SJCRH30 (cell line): ENCODE measurements at regions not wholly inside any gene's neighbourhood (a gene's known extent, or its start where the extent isn't known, plus 50 kb on each side); places are given as distances from the start of the nearest gene placed in this dataset.
"Not testable (repeated sequence)": the region's sequence is repeated elsewhere in the genome, so short reads cannot be mapped to it uniquely, and the experiment has no call there.

Source experiments
- DNase-seq, 2 experiments: peaks; one replicate each; pipeline ENCODE4 v3.0.0-alpha.2; 2015 to 2020
- H3K27ac ChIP-seq: fragments of 250-450 bp; sonication (Bioruptor Pico); 2 replicates; pipeline ENCODE4 v1.5.1; 2020; ENCODE audit warnings: mild to moderate bottlenecking, moderate library complexity
- H3K27me3 ChIP-seq: fragments of 250-450 bp; sonication (Bioruptor Pico); 2 replicates; pipeline ENCODE4 v1.5.1; 2020; ENCODE audit warnings: mild to moderate bottlenecking, moderate library complexity
- H3K36me3 ChIP-seq: fragments of 250-450 bp; sonication (Bioruptor Pico); 2 replicates; pipeline ENCODE4 v1.5.1; 2020; ENCODE audit warnings: mild to moderate bottlenecking, moderate library complexity
- H3K4me1 ChIP-seq: fragments of 250-450 bp; sonication (Bioruptor Pico); 2 replicates; pipeline ENCODE4 v1.5.1; 2020; ENCODE audit warnings: mild to moderate bottlenecking, moderate library complexity
- H3K4me3 ChIP-seq: fragments of 250-450 bp; sonication (Bioruptor Pico); 2 replicates; pipeline ENCODE4 v1.5.1; 2020; ENCODE audit warnings: mild to moderate bottlenecking, moderate library complexity
- H3K9me3 ChIP-seq: fragments of 250-450 bp; sonication (Bioruptor Pico); replicated peaks from 2 replicates; pipeline ENCODE4 v1.5.1; 2020; ENCODE audit warnings: mild to moderate bottlenecking, moderate library complexity

- not testable (repeated sequence) for DNase-seq, H3K27ac ChIP-seq, H3K4me1 ChIP-seq, H3K36me3 ChIP-seq, H3K27me3 ChIP-seq, H3K4me3 ChIP-seq, H3K9me3 ChIP-seq
Observed at GRCh38 chr13:52213920-52214319, 54.5 kb upstream of the NEK3 start.

GRCh38 chr13:52212886-52213285 lies 53.5 kb upstream of the NEK3 start:
- not testable (repeated sequence) for H3K36me3 ChIP-seq, H3K27me3 ChIP-seq, DNase-seq, H3K4me1 ChIP-seq, H3K27ac ChIP-seq, H3K4me3 ChIP-seq, H3K9me3 ChIP-seq

GRCh38 chr13:52211416-52211776 lies 52.0 kb upstream of the NEK3 start:
- H3K4me3 ChIP-seq, H3K9me3 ChIP-seq, H3K4me1 ChIP-seq, H3K27me3 ChIP-seq, H3K36me3 ChIP-seq, DNase-seq, H3K27ac ChIP-seq: not testable (repeated sequence)

GRCh38 chr13:52210564-52211415 lies 51.4 kb upstream of the NEK3 start:
- not testable (repeated sequence) for H3K9me3 ChIP-seq, H3K36me3 ChIP-seq, H3K4me1 ChIP-seq, H3K4me3 ChIP-seq, H3K27me3 ChIP-seq, H3K27ac ChIP-seq, DNase-seq
